ENCODE measurements at regions not wholly inside any gene's neighbourhood (a gene's known extent, or its start where the extent isn't known, plus 50 kb on each side); places are given as distances from the start of the nearest gene placed in this dataset.

DNA sequence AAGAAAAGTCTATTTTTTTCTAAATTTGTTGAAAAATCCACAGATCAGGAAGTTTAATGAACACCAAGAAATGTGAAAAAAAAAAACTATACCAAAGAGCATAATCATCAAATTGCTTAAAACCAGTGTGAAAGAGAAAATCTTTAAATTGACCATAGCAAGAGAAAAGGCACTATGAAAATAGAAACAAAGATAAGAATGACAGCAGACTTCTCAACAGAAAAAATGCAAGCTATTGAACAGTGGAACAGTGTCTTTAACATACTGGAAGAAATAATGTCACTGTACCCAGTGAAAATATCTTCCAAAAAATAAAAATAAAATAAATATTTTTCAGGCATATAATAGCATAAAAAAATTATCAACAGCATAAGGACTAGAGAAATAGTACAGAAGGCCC, 243.0 kb upstream of the GJB5 start:
- peaks cover 2% of the 10 kb centered on the region for H3K9me3 ChIP-seq (ENCODE audit: low read depth)
- no peak for TF ChIP-seq CTCF (IDR thresholded peaks at IDR 0.05; ENCODE audit: low read depth, low read length)
- H3K27me3 ChIP-seq: no peaks in the 10 kb centered on the region
- H3K27ac ChIP-seq: no peak overlapping the region
- no peak overlapping the region for H3K4me3 ChIP-seq
- no peak for DNase-seq (ENCODE audit: low read depth in 1 of 2, low spot score in 1 of 2)
- H3K36me3 ChIP-seq: no peaks in the 10 kb centered on the region
- H3K4me1 ChIP-seq (ENCODE audit: low read depth): no peaks in the 10 kb centered on the region

DNA sequence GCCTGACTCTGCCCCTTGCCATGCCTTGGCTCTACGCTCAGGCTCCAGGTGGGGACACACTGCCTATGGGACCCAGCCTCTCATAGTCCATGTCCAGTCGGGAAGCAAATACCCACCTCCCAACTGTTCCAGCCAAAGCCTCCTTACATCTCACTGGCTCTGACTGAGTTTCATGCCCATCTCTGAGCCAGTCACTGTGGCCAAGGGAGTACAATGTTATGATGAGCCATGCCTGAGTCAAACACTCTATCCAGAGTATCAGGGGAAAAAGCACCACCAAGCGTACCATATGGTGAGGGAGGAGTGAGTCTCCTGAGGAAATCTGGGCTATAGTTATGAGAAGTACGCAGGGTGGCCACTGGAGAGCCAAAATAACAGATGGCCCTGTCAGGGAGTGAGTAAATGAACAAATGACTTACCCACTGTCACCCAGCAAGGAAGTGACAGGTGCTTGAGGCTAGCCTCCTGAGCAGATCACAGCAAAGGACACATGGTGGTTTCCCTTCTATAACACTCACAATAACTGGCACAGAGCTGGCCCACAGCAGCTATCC, 236.6 kb upstream of the GJB5 start:
- no peak for TF ChIP-seq CTCF (IDR thresholded peaks at IDR 0.05; ENCODE audit: low read depth, low read length)
- H3K4me3 ChIP-seq: no peak overlapping the region
- H3K36me3 ChIP-seq: no peaks in the 10 kb centered on the region
- H3K9me3 ChIP-seq (ENCODE audit: low read depth): no peaks in the 10 kb centered on the region
- no peaks in the 10 kb centered on the region for H3K27me3 ChIP-seq
- no peaks in the 10 kb centered on the region for H3K4me1 ChIP-seq (ENCODE audit: low read depth)
- no peak overlapping the region for H3K27ac ChIP-seq
- no peak for DNase-seq (ENCODE audit: low read depth in 1 of 2, low spot score in 1 of 2)

DNA sequence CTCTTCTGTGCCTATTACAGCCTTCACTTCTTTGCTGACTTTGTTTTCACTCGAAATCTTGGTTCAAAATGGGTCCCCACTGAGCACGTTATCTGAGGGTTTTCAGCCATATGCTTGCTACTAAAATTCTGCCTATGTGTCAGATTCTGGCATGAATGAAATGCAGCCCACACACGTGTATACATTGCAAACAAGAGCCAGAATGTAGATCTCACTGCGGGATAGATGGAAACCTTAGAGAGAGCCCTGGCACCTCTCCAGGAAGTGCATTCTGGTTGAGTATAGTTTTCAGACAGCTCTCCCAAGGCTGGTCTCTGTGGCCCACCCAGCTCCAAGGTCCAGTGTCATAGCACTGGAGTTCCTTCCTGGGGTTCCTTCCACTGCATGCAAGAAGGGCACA, 234.7 kb upstream of the GJB5 start:
- TF ChIP-seq CTCF (IDR thresholded peaks at IDR 0.05; ENCODE audit: low read depth, low read length): no peak
- no peaks in the 10 kb centered on the region for H3K9me3 ChIP-seq (ENCODE audit: low read depth)
- H3K4me1 ChIP-seq (ENCODE audit: low read depth): no peaks in the 10 kb centered on the region
- H3K4me3 ChIP-seq: no peak overlapping the region
- H3K27ac ChIP-seq: no peak overlapping the region
- no peak for DNase-seq (ENCODE audit: low read depth in 1 of 2, low spot score in 1 of 2)
- H3K27me3 ChIP-seq: no peaks in the 10 kb centered on the region
- no peaks in the 10 kb centered on the region for H3K36me3 ChIP-seq

- peaks cover 5% of the 10 kb centered on the region for H3K27me3 ChIP-seq
- no peak for DNase-seq (ENCODE audit: low read depth in 1 of 2, low spot score in 1 of 2)
- no peaks in the 10 kb centered on the region for H3K4me1 ChIP-seq (ENCODE audit: low read depth)
- no peak for TF ChIP-seq CTCF (IDR thresholded peaks at IDR 0.05; ENCODE audit: low read depth, low read length)
- no peaks in the 10 kb centered on the region for H3K9me3 ChIP-seq (ENCODE audit: low read depth)
- H3K27ac ChIP-seq: no peak overlapping the region
- H3K36me3 ChIP-seq: no peaks in the 10 kb centered on the region
- no peak overlapping the region for H3K4me3 ChIP-seq
These were observed 230.1 kb upstream of the GJB5 start for GRCh38 chr1:34524783-34525182.

- H3K36me3 ChIP-seq: no peaks in the 10 kb centered on the region
- DNase-seq (ENCODE audit: low read depth in 1 of 2, low spot score in 1 of 2): no peak
- H3K4me3 ChIP-seq: no peak overlapping the region
- TF ChIP-seq CTCF (IDR thresholded peaks at IDR 0.05; ENCODE audit: low read depth, low read length): no peak
- H3K27me3 ChIP-seq: peaks cover 5% of the 10 kb centered on the region
- no peaks in the 10 kb centered on the region for H3K4me1 ChIP-seq (ENCODE audit: low read depth)
- H3K9me3 ChIP-seq (ENCODE audit: low read depth): no peaks in the 10 kb centered on the region
- no peak overlapping the region for H3K27ac ChIP-seq
These were observed 224.7 kb upstream of the GJB5 start for GRCh38 chr1:34529935-34530859.
